HG03521 (cell line): ENCODE measurements at regions not wholly inside any gene's neighbourhood (a gene's known extent, or its start where the extent isn't known, plus 50 kb on each side); places are given as distances from the start of the nearest gene placed in this dataset.

Experiments
- ATAC-seq: cut with Tn5 transposase; IDR thresholded peaks from one replicate; pipeline ENCODE4 v1.9.1; 2021; ENCODE audit warnings: mild to moderate bottlenecking, moderate library complexity; ENCODE audit not compliant: unreplicated experiment

DNA sequence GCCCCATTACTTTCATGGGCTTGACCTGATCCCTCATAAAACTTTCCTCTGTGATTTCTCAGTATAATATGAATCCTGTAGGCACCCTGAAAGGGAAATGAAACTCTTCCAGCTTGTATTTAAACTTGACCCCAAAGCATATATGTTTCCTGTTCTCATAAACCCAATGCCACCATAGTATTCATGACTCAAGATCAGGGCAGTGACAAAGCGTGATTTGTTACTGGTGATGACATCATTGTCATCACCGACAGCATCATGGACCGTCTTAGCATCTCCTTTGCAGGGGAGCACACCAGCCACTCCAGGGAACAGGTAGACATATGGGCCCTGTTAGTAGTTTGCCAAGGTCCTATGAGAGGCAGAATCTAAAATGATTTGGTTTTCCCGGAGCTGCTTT lies 741.2 kb downstream of the NR2F2 start:
- no peak for ATAC-seq

DNA sequence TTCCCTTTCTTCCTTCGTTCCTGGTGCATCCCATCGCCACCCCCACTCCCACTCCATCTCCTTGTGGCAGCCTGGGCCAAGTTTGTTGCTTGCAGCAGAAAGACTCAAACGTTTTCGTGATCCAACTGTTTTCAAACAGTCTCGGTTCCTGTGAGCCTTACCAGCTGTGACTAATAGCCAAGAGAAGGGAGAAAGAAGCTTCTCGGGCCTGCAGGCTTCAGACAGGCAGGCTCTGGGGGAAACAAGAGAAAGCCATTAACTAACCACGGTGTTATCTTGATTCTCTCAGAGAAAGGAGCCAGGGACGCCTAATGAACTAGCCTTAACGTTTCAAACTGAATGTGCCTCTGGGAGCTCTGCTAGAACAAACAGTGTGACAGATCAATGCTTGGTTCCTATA lies 742.0 kb downstream of the NR2F2 start:
- ATAC-seq = no peak

DNA sequence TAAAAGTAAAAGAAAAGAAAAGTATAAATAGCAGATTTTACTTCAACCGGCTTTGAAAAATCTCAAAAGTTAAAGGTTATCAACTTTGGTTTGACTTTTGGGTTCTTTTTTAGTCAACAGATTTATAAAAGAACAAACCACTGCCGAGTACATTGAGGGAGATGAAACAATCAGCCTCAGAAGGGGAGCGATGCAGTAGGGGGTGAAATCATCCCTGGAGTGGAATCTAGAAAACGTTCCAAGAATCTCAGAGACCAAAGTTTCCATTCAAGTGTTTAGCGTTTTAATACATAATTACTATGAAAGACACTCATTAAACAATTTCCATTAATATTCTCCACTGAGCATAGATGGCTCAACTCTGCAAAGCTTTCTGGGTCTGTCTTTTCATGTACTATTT lies 745.5 kb downstream of the NR2F2 start:
- no peak for ATAC-seq

DNA sequence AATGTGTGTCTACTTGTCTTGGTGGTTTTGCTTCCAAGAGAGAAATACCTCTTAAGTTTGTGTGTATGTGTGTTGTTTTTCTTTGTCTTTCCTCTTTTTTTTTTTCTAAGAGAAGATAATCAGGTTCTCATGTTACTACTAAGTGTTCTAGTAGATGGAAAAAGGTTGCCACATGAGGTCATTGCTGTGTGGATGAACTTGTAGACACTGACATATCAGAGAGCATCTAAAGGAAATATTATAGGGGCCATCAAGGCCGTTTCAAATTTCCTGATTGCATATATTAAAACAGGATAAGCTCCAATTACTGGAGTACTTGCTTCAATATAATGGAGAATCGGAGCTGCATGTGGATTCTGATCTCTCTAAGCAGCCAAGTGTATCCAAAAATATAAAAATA lies 747.5 kb downstream of the NR2F2 start:
- ATAC-seq = no peak

DNA sequence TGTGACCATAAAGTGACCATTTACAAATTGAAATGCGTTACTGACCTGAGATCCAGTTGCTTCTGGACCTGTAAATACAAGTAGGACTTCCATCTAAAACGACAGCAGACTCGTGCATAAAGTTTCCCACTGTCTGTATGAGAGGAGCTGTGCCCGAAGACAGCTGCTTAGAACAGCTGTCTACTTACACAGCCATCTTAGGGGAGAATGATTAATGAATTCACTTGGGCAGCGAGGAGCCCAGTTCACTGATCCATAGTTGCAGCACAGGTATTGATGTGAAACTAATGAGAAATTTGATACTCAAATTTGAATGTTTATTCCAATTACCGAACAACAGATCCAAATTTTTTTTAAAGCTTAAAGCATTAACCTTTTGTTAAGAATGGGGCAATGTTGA lies 748.1 kb downstream of the NR2F2 start:
- no peak for ATAC-seq

GRCh38 chr15:97081666-97082226 lies 751.2 kb downstream of the NR2F2 start:
- ATAC-seq = no peak

- no peak for ATAC-seq
Measured at GRCh38 chr15:97082830-97083229, 752.3 kb downstream of the NR2F2 start.

GRCh38 chr15:97084650-97085049 lies 754.1 kb downstream of the NR2F2 start:
- ATAC-seq = no peak

DNA sequence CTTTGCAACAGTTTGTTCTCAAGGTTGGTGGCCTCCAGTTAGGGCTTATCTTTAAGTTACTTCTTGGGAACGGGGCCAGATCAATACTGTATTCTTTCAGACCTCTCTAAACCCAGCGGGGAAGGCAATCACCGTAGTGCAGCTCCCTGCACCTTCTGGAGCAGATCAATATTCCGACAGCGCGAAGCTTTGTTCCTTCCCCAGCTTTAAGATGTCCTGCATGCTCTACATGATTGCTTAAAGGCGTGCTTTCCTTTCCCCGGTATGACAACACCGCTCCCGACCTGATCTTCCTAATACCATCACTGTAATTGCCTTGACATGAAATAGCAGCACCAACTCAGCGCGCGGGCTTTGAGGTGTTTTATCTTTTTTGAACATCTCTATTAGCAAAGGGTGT lies 755.2 kb downstream of the NR2F2 start:
- no peak for ATAC-seq

DNA sequence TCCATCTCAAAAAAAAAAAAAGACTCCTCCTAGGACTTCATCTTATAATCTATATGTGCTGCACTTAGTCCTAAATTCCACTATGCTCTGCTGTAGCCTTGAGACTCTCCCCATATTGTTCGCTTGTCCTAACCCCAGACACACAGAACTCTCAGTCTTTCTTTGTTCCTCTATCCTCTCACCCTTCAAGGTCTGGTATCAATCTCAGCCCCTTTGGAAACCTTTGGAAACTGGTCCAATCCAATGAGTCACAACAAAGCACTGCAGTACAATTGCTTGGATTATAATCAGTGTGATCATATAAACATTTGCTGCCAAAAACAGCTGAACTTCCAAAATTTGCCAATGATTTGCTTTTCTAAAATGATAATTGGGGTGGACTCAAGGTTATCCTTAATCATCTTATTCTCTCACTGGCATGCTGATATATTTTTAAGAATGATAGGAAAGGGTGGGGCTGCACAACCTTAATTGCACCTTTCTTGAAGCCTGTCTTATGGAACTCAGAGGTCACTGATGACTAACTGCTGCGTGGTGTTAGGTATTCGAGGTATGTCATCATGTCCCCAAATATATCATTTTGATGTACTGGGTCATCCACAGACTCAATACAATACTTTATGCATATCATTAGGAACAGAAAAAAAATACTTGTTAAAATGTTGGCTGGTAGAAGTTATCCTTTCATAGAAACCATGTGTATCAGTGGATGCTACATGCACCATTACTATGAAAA lies 756.7 kb downstream of the NR2F2 start:
- no peak for ATAC-seq

DNA sequence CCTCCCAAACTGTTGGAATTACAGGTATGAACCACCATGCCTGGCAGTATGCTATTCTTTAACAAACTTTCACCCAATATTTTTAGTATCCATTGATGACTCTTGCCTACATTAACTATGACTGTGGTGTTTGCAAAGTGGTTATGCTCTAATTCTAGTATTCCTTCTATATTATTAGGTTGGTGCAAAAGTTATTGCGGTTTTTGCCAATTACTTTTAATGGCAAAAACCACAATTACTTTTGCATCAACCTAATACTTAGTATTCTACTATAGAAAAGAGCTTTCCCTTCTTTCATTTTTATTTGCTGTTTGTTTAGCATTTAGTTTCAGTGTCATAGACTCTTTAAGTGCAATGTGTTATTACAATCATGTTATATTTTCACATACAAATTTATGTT lies 760.6 kb downstream of the NR2F2 start:
- no peak for ATAC-seq

DNA sequence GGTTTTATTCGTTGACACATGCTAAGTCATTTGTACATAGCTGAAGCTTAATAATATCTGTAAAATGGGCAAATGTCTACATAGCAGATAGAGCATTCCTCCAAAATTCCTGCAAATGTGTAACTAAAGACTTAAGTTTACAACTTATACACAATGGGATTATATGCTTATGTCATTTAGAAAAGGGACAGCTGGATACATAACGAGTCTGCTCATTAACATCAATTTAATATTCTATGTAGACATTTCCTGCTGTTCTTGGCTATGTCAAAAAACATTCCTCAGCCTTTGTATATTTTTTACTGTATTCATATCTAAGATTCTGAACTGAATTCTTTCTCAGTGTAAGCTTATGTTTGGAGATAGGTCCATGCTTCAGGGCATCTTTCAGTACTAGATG lies 762.2 kb downstream of the NR2F2 start:
- no peak for ATAC-seq

- no peak for ATAC-seq
Measured at GRCh38 chr15:97096303-97096835, 765.9 kb downstream of the NR2F2 start.

DNA sequence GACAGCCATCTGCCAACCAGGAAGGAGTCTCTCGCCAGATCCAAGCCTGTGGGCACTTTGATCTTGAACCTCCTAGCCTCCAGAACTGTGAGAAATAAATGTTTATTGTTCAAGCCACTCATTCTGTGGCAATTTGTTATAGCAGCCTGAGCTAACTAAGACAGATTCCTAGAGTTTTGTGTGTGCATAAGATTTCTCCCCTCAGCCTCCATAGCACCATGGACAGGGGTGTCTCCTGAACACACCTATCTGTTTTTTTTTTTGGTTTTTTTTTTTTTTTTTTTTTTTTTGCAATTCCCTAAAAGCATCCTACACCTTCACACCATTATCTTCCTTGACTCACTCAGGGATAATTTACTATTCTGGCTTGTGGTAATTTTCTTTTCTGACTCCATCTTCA lies 768.5 kb downstream of the NR2F2 start:
- no peak for ATAC-seq

DNA sequence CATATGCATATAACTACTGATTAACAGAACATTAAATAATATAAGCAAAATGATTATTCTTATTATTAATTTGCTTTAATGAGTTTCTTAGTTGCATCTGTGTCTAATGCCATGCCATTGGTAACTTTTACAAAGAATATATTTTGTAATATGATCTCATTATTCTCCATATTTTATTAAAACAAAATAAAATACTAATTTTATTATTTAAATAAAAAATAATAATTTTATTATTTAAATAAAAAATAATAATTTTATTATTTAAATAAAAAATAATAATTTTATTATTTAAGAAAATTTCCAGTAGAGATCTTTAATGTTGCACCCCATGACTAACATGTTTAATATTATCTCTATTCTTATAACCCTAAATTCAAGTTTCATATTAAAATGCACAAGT lies 771.1 kb downstream of the NR2F2 start:
- ATAC-seq = no peak

- no peak for ATAC-seq
Measured at GRCh38 chr15:97114900-97115760, 784.6 kb downstream of the NR2F2 start.

GRCh38 chr15:97115761-97116070 lies 785.2 kb downstream of the NR2F2 start:
- no peak for ATAC-seq

GRCh38 chr15:97124790-97125189 lies 794.3 kb downstream of the NR2F2 start:
- ATAC-seq = no peak

GRCh38 chr15:97126553-97127233 lies 796.2 kb downstream of the NR2F2 start:
- ATAC-seq = no peak

DNA sequence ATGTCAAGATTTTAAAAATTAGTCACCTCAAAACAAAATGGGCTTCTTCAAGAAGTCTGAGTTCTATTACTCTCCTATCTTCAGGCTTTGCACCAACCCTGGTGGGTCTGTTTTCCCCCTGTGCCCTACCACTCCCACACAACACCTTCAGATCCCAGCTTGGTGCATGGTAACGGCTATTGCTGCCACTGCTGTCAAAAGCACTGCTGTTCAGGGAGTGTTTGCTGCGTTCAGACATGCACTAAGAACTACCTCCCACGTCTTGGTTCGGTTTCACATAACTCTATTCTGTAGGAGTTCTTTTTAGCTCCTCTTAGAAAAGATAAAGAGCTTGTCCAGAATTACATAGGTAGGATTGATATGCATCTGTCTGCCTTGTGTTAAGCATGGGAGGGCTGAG lies 799.2 kb downstream of the NR2F2 start:
- ATAC-seq = no peak

DNA sequence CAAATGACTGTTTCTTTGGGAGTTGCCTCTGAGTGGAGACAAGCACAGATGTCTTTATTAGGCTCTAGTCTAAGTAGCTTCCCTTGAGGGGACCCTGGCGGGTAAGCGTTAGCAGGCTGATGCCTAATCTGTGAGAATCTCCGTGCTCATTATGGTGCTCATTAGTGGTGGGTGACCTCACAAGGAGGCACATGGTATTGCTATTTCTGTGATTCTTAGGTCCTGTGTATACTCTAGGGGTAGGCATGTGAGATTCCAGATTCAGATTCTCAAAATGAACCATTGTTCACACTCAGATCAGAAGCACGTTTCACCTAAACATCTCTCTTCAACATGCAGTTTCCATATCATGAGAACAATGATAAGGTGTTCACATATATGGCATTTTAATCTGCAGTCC lies 809.7 kb downstream of the NR2F2 start:
- ATAC-seq = no peak
